ENCODE measurements at regions not wholly inside any gene's neighbourhood (a gene's known extent, or its start where the extent isn't known, plus 50 kb on each side); places are given as distances from the start of the nearest gene placed in this dataset.

GRCh38 chr9:16126042-16126441 lies 573.2 kb downstream of the CCDC171 start:
- no peak for TF ChIP-seq CTCF (IDR thresholded peaks at IDR 0.05)
- TF ChIP-seq POLR2A (IDR thresholded peaks at IDR 0.05) = no peak

Data from esophagus squamous epithelium (tissue), 4 donors.